OCI-LY3 (cell line): ENCODE measurements at regions not wholly inside any gene's neighbourhood (a gene's known extent, or its start where the extent isn't known, plus 50 kb on each side); places are given as distances from the start of the nearest gene placed in this dataset.

Experiments
- EZH2phosphoT487 ChIP-seq: fragments of 200-600 bp; shearing (Covaris generic); IDR thresholded peaks from 2 replicates; pipeline ENCODE4 v1.6.1; 2018; ENCODE audit warnings: antibody characterized with exemption, mixed run types, low read depth
- TF ChIP-seq, protein P1 (sequence below): fragments of 200-600, 300-600 bp; sonication (generic); IDR thresholded peaks from 2 replicates; pipeline ENCODE4 v1.5.1; 2014; ENCODE audit warnings: antibody characterized with exemption, low read length, low read depth

DNA sequence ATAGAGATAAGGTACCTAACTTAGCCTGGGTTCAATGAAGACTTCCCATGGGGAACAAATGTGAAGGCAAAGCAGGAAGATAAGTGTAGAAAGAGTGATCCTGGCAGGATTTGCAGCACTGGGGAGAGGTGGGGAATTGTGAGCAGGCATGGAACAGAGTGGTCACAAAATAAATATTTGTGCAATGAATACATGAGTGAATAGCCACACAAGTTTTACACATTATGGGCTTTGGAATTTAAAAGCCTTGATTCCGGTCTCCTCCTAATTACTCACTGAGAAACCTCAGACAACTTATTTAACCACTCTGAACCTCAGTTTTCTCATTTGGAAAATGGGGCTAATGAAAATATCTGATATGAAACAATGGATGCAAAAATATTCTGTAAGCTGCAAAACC, 148.3 kb downstream of the ELAVL4 start:
- TF ChIP-seq, protein P1, sequence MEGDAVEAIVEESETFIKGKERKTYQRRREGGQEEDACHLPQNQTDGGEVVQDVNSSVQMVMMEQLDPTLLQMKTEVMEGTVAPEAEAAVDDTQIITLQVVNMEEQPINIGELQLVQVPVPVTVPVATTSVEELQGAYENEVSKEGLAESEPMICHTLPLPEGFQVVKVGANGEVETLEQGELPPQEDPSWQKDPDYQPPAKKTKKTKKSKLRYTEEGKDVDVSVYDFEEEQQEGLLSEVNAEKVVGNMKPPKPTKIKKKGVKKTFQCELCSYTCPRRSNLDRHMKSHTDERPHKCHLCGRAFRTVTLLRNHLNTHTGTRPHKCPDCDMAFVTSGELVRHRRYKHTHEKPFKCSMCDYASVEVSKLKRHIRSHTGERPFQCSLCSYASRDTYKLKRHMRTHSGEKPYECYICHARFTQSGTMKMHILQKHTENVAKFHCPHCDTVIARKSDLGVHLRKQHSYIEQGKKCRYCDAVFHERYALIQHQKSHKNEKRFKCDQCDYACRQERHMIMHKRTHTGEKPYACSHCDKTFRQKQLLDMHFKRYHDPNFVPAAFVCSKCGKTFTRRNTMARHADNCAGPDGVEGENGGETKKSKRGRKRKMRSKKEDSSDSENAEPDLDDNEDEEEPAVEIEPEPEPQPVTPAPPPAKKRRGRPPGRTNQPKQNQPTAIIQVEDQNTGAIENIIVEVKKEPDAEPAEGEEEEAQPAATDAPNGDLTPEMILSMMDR = no peak
- no peak for TF ChIP-seq EZH2phosphoT487
